Fibroblast of pulmonary artery (primary cell): ENCODE measurements at regions not wholly inside any gene's neighbourhood (a gene's known extent, or its start where the extent isn't known, plus 50 kb on each side); places are given as distances from the start of the nearest gene placed in this dataset.

Source experiments
- DNase-seq: peaks from one replicate; pipeline ENCODE4 v3.0.0-alpha.2; 2010; ENCODE audit warnings: low read depth
- H3K4me3 ChIP-seq: replicated peaks from 2 replicates; pipeline ENCODE4 v1.5.1; 2011; ENCODE audit warnings: low read depth, mild to moderate bottlenecking, control low read depth, low read length, moderate library complexity
- CTCF ChIP-seq: IDR thresholded peaks from 2 replicates; pipeline ENCODE4 v1.5.1; 2011; ENCODE audit warnings: mild to moderate bottlenecking, control low read depth, low read length, inconsistent platforms; ENCODE audit errors: missing control alignments

DNA sequence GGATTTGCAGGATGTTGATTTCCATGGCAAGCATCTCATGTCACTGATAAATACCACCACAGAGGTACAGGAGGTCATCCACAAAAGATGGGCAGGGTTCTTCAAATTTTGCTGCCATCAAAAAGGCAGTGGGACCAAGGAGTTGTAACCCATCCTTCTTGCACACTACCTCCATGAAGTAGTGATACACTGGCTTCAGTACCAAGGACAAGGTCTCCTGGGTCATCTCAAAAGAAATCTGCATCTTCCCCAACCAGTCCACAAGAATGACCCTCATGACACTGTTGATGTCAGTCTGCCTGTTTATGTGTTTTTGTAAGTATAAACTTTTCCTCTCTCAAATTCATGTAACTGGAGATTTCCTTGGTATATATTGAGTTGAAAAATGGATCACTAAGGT, 298.2 kb downstream of the CDH9 start:
- H3K4me3 ChIP-seq, result no peak overlapping the region
- TF ChIP-seq CTCF, result no peak
- no peak for DNase-seq

- no peak overlapping the region for H3K4me3 ChIP-seq
- DNase-seq, result no peak
- no peak for TF ChIP-seq CTCF
Observed at GRCh38 chr5:26737348-26738265, 300.8 kb downstream of the CDH9 start.

GRCh38 chr5:26727916-26728315, 310.5 kb downstream of the CDH9 start:
- DNase-seq, result no peak
- H3K4me3 ChIP-seq, result no peak overlapping the region
- TF ChIP-seq CTCF, result no peak

DNA sequence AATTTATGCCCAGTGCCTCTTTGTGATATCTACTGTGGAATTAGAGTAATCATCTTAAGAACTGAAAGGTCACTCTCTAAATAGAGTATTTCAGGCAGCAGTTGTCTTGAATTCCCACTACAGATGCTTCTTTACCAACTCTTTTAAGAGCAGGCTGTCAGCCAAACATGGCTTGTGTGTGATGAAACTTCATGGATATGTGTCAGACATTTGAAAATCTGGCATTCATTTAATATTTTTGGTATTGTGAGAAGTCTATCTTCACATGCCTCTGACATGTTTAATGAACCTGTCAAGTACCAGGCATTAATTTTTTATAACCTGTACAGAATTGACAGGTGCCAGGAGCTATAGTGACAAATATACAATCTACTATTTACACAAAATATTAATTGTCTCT, 318.6 kb downstream of the CDH9 start:
- no peak overlapping the region for H3K4me3 ChIP-seq
- TF ChIP-seq CTCF, result no peak
- DNase-seq, result no peak

DNA sequence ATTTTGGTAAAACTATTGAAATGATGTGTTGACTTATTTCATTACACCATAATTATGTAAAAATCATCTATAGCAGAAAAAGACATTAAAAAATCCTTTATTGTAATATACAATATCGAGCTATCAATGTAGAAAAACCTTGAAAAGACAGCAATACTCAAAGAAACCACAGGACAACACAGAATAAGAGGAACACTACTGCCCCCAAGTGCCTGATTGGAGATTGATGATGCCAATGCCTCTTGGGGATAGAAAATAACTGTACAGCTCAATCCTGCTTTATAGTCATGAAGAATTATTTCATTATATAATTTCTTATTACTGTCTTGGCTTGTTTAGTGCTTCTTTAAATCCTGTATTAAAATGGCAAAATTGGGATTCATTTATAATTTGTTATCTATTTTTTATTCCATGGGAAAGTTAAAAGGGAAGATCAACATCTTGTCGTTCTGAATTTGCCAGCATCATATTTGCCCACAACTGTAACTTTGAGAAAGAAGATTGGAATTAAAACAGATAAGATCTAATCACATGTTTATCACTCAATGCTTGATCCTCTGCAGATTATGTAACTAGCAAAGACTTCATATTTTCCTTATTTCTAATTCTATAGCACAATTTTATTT, 337.5 kb downstream of the CDH9 start:
- H3K4me3 ChIP-seq, result no peak overlapping the region
- no peak for DNase-seq
- TF ChIP-seq CTCF, result peak; percentile 6

DNA sequence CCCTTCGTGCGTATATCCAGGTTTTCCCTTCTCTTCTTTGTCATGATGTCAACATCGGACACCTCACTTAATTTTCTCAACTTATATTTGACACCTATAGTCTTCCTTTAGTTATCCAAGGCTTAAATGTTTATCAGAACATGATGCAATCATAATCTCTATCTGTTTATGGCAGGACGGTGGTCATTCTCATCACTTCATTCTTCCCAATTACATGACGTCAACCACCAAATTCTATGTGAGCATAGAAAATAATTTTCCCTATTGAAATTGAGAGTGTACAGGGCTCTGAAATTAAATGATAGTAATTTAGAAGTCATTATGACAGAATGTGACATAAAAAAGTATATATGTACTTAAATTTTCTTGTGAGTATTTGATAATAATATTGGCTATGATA, 345.4 kb downstream of the CDH9 start:
- no peak for TF ChIP-seq CTCF
- H3K4me3 ChIP-seq, result no peak overlapping the region
- no peak for DNase-seq

GRCh38 chr5:26691486-26691885, 346.9 kb downstream of the CDH9 start:
- no peak for DNase-seq
- no peak for TF ChIP-seq CTCF
- no peak overlapping the region for H3K4me3 ChIP-seq
